H9 (cell line): ENCODE measurements at regions not wholly inside any gene's neighbourhood (a gene's known extent, or its start where the extent isn't known, plus 50 kb on each side); places are given as distances from the start of the nearest gene placed in this dataset.

Experiments
- DNase-seq: peaks from one replicate; pipeline ENCODE4 v3.0.0-alpha.2; 2017
- H2AFZ ChIP-seq: one replicate; pipeline ENCODE4 v1.6.1; 2013; ENCODE audit warnings: mild to moderate bottlenecking, low read length, control low read depth, moderate library complexity
- H2AK5ac ChIP-seq: 2 replicates; pipeline ENCODE4 v1.6.1; 2013; ENCODE audit warnings: low read length, control low read depth, mixed read lengths; ENCODE audit not compliant: insufficient read length
- H2BK120ac ChIP-seq: one replicate; pipeline ENCODE4 v1.6.1; 2013; ENCODE audit warnings: low read depth, mild to moderate bottlenecking, low read length, control low read depth, inconsistent platforms; ENCODE audit not compliant: poor library complexity, severe bottlenecking
- H2BK12ac ChIP-seq: 2 replicates; pipeline ENCODE4 v1.6.1; 2013; ENCODE audit warnings: low read length, control low read depth, mixed read lengths, low read depth; ENCODE audit not compliant: insufficient read length
- H2BK15ac ChIP-seq: 2 replicates; pipeline ENCODE4 v1.6.1; 2013; ENCODE audit warnings: low read depth, low read length, control low read depth
- H2BK20ac ChIP-seq: one replicate; pipeline ENCODE4 v1.6.1; 2013; ENCODE audit warnings: low read depth, mild to moderate bottlenecking, low read length, control low read depth, inconsistent platforms; ENCODE audit not compliant: poor library complexity, severe bottlenecking
- H2BK5ac ChIP-seq: 2 replicates; pipeline ENCODE4 v1.6.1; 2013; ENCODE audit warnings: low read length, control low read depth, mixed read lengths; ENCODE audit not compliant: insufficient read length
- H3K14ac ChIP-seq: 2 replicates; pipeline ENCODE4 v1.6.1; 2013; ENCODE audit warnings: low read length, control low read depth; ENCODE audit not compliant: insufficient read depth
- H3K18ac ChIP-seq: 2 replicates; pipeline ENCODE4 v1.6.1; 2013; ENCODE audit warnings: low read depth, mild to moderate bottlenecking, mixed read lengths, low read length, control low read depth; ENCODE audit not compliant: insufficient read length
- H3K23ac ChIP-seq: 2 replicates; pipeline ENCODE4 v1.6.1; 2013; ENCODE audit warnings: low read length, control low read depth, mixed read lengths, low read depth; ENCODE audit not compliant: insufficient read length
- H3K23me2 ChIP-seq: 2 replicates; pipeline ENCODE4 v1.6.1; 2013; ENCODE audit warnings: low read depth, mild to moderate bottlenecking, mixed read lengths, low read length, control low read depth; ENCODE audit not compliant: insufficient read length, poor library complexity, severe bottlenecking
- H3K27ac ChIP-seq: 2 replicates; pipeline ENCODE4 v1.5.1; 2013; ENCODE audit warnings: low read length, control low read depth, mixed read lengths, low read depth; ENCODE audit not compliant: insufficient read length
- H3K27me3 ChIP-seq: 2 replicates; pipeline ENCODE4 v1.6.1; 2013; ENCODE audit warnings: low read length, control low read depth, inconsistent platforms; ENCODE audit not compliant: insufficient read depth
- H3K4ac ChIP-seq: 2 replicates; pipeline ENCODE4 v1.6.1; 2013; ENCODE audit warnings: low read depth, mild to moderate bottlenecking, control low read depth, inconsistent platforms, low read length, moderate library complexity
- H3K4me1 ChIP-seq: 2 replicates; pipeline ENCODE4 v1.6.1; 2013; ENCODE audit warnings: low read length, control low read depth, inconsistent platforms; ENCODE audit not compliant: insufficient read depth
- H3K4me2 ChIP-seq: 2 replicates; pipeline ENCODE4 v1.6.1; 2013; ENCODE audit warnings: low read length, control low read depth, mixed read lengths; ENCODE audit not compliant: insufficient read length, insufficient read depth
- H3K56ac ChIP-seq: 2 replicates; pipeline ENCODE4 v1.6.1; 2013; ENCODE audit warnings: low read depth, mild to moderate bottlenecking, mixed read lengths, low read length, control low read depth; ENCODE audit not compliant: insufficient read length
- H3K79me1 ChIP-seq: 2 replicates; pipeline ENCODE4 v1.6.1; 2013; ENCODE audit warnings: low read depth, mild to moderate bottlenecking, moderate library complexity, low read length, control low read depth, inconsistent platforms; ENCODE audit not compliant: insufficient read depth, poor library complexity, severe bottlenecking
- H3K79me2 ChIP-seq: 2 replicates; pipeline ENCODE4 v1.6.1; 2013; ENCODE audit warnings: low read length, control low read depth, inconsistent platforms; ENCODE audit not compliant: insufficient read depth
- H3K9ac ChIP-seq: 2 replicates; pipeline ENCODE4 v1.6.1; 2013; ENCODE audit warnings: low read length, control low read depth, mixed read lengths; ENCODE audit not compliant: insufficient read length; ENCODE audit errors: extremely low read depth
- H3K9me3 ChIP-seq: one replicate; pipeline ENCODE4 v1.6.1; 2013; ENCODE audit warnings: low read depth, low read length, inconsistent platforms; ENCODE audit not compliant: control insufficient read depth
- H3T11ph ChIP-seq: one replicate; pipeline ENCODE4 v1.6.1; 2013; ENCODE audit warnings: mild to moderate bottlenecking, low read length, control low read depth, inconsistent platforms
- H4K20me1 ChIP-seq: one replicate; pipeline ENCODE4 v1.6.1; 2013; ENCODE audit not compliant: control insufficient read depth, insufficient read length, insufficient read depth
- H4K5ac ChIP-seq: 2 replicates; pipeline ENCODE4 v1.6.1; 2013; ENCODE audit warnings: low read depth, mild to moderate bottlenecking, mixed read lengths, low read length, control low read depth; ENCODE audit not compliant: insufficient read length
- H4K8ac ChIP-seq: replicated peaks from 2 replicates; pipeline ENCODE4 v1.6.1; 2013; ENCODE audit warnings: low read length, control low read depth, mixed read lengths, low read depth; ENCODE audit not compliant: insufficient read length
- H4K91ac ChIP-seq: 2 replicates; pipeline ENCODE4 v1.6.1; 2013; ENCODE audit warnings: low read depth, mild to moderate bottlenecking, moderate library complexity, mixed read lengths, low read length, control low read depth; ENCODE audit not compliant: insufficient read length
- H3K27ac Mint-ChIP-seq, 3 experiments: 2 replicates in 2 of 3; 3 replicates in 1 of 3; pipeline ENCODE4 v1.8.0; 2020 to 2021; ENCODE audit warnings: mixed read lengths in 3 of 3, mild to moderate bottlenecking in 1 of 3, moderate library complexity in 1 of 3
- H3K27me3 Mint-ChIP-seq: 2 replicates; pipeline ENCODE4 v1.8.0; 2021; ENCODE audit warnings: low read depth, mild to moderate bottlenecking, moderate library complexity, mixed read lengths
- H3K36me3 Mint-ChIP-seq, 3 experiments: 2 replicates in 2 of 3; 3 replicates in 1 of 3; pipeline ENCODE4 v1.8.0; 2020 to 2021; ENCODE audit warnings: low read depth in 3 of 3, mixed read lengths in 3 of 3; ENCODE audit not compliant: insufficient read depth in 1 of 3
- H3K4me1 Mint-ChIP-seq, 2 experiments: 2 replicates each; pipeline ENCODE4 v1.8.0; 2020; ENCODE audit warnings: mixed read lengths in 2 of 2
- H3K4me3 Mint-ChIP-seq, 2 experiments: 2 replicates in 1 of 2; 3 replicates in 1 of 2; pipeline ENCODE4 v1.8.0; 2020 to 2021; ENCODE audit warnings: mild to moderate bottlenecking in 2 of 2, mixed read lengths in 2 of 2, moderate library complexity in 1 of 2
- H3K9me3 Mint-ChIP-seq, 2 experiments: 2 replicates in 1 of 2; 3 replicates in 1 of 2; pipeline ENCODE4 v1.8.0; 2020; ENCODE audit warnings: mild to moderate bottlenecking in 2 of 2, mixed read lengths in 2 of 2, moderate library complexity in 1 of 2
- CTCF ChIP-seq: fragments of 200-600 bp; sonication (generic); conservative IDR thresholded peaks from 3 replicates; pipeline ENCODE4 v1.8.0; 2021; ENCODE audit warnings: antibody characterized with exemption, mild to moderate bottlenecking

- Histone ChIP-seq H3K27me3 (no peaks in the 10 kb centered on the region), H4K20me1 (no peaks in the 10 kb centered on the region), H3K23ac (no peak overlapping the region), H3K23me2 (no peaks in the 10 kb centered on the region), H3K18ac (no peak overlapping the region), H3K4me2 (no peak overlapping the region), H3K4ac (no peak overlapping the region), H2BK20ac (no peak overlapping the region), H3K79me2 (no peaks in the 10 kb centered on the region), H4K91ac (no peak overlapping the region), H2BK12ac (no peak overlapping the region), H3K27ac (no peak overlapping the region), H4K8ac (no peak overlapping the region), H2BK5ac (no peak overlapping the region), H2BK15ac (no peak overlapping the region), H3K79me1 (no peaks in the 10 kb centered on the region), H3K56ac (no peak overlapping the region), H3K9ac (no peak overlapping the region), H3T11ph (no peak overlapping the region), H3K9me3 (peaks cover 11% of the 10 kb centered on the region), H2AK5ac (no peak overlapping the region), H2AFZ (no peak overlapping the region), H3K4me1 (peaks cover 2% of the 10 kb centered on the region; the same call in 1 of the 2 replicates), H4K5ac (no peak overlapping the region), H3K14ac (no peak overlapping the region), H2BK120ac (no peak overlapping the region)
- peaks cover 11 to 17% of the 10 kb centered on the region in 2 experiments for H3K9me3 Mint-ChIP-seq
- H3K27me3 Mint-ChIP-seq: no peaks in the 10 kb centered on the region
- peaks cover 15 to 26% (median 19%) of the 10 kb centered on the region in 3 experiments for H3K36me3 Mint-ChIP-seq
- no peak overlapping the region; a peak in 1 of 7 replicates for H3K27ac Mint-ChIP-seq
- no peak for TF ChIP-seq CTCF
- no peak for DNase-seq
- no peak overlapping the region for H3K4me3 Mint-ChIP-seq
- H3K4me1 Mint-ChIP-seq: peaks cover 14 to 25% of the 10 kb centered on the region in 2 experiments
Measured at GRCh38 chr4:64715741-64716140, 306.5 kb upstream of the TECRL start.
